ENCODE measurements at regions not wholly inside any gene's neighbourhood (a gene's known extent, or its start where the extent isn't known, plus 50 kb on each side); places are given as distances from the start of the nearest gene placed in this dataset.

DNA sequence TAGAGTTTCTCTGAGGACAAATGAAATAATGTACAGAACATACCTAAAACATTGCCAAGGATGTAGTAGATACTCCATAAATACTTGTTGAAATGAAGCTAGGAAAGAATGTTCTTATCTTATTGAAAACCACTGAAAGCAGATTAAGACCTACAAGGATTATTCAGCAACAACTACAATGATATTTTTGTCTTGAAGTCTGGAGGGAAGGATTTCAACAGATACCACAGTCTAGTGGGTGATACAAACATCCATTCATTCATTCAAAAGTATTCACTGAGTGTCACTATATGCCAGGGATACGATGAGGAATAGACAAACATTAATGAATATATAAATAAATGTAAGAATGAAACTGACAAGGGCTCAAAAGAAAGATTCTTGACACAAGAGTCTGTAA, 74.7 kb upstream of the THBS1 start:
- no peaks in the 10 kb centered on the region for H3K9me3 Mint-ChIP-seq
- no peaks in the 10 kb centered on the region for H3K36me3 Mint-ChIP-seq (ENCODE audit: low read depth)
- H3K4me3 Mint-ChIP-seq, result no peak overlapping the region
- H3K27ac Mint-ChIP-seq, result no peak overlapping the region
- H3K4me1 Mint-ChIP-seq, result peaks cover 15% of the 10 kb centered on the region
- TF ChIP-seq, protein P1, sequence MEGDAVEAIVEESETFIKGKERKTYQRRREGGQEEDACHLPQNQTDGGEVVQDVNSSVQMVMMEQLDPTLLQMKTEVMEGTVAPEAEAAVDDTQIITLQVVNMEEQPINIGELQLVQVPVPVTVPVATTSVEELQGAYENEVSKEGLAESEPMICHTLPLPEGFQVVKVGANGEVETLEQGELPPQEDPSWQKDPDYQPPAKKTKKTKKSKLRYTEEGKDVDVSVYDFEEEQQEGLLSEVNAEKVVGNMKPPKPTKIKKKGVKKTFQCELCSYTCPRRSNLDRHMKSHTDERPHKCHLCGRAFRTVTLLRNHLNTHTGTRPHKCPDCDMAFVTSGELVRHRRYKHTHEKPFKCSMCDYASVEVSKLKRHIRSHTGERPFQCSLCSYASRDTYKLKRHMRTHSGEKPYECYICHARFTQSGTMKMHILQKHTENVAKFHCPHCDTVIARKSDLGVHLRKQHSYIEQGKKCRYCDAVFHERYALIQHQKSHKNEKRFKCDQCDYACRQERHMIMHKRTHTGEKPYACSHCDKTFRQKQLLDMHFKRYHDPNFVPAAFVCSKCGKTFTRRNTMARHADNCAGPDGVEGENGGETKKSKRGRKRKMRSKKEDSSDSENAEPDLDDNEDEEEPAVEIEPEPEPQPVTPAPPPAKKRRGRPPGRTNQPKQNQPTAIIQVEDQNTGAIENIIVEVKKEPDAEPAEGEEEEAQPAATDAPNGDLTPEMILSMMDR (IDR thresholded peaks at IDR 0.05), result no peak
- peaks cover 2% of the 10 kb centered on the region for H3K27me3 Mint-ChIP-seq (ENCODE audit: low read depth, poor library complexity)
- DNase-seq, result no peak

DNA sequence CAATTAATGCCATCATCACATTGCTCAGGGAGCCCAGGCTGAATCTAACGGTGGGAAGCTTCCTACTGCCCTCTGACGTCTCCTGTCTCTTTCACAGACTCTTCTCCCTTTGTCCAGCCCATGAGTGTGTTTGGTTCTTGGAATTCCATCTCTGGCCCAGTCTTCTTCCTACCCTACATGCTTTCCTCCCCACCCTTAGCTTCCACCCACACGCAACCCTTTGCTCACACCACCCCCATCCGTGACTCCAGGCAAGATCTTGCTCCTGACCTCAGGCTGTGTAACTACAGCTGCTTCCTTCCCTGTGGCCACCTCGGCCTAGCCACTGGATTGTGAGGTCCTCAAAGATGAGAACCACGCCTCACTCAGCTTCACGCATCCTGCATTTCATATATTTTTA, 72.3 kb upstream of the THBS1 start:
- Mint-ChIP-seq H3K27ac (peak overlapping the region; percentile 39), H3K36me3 (ENCODE audit: low read depth) (no peaks in the 10 kb centered on the region), H3K4me3 (no peak overlapping the region), H3K4me1 (peaks cover 6% of the 10 kb centered on the region), H3K27me3 (ENCODE audit: low read depth, poor library complexity) (no peaks in the 10 kb centered on the region), H3K9me3 (no peaks in the 10 kb centered on the region)
- no peak for DNase-seq
- TF ChIP-seq, protein P1 (IDR thresholded peaks at IDR 0.05), result no peak

DNA sequence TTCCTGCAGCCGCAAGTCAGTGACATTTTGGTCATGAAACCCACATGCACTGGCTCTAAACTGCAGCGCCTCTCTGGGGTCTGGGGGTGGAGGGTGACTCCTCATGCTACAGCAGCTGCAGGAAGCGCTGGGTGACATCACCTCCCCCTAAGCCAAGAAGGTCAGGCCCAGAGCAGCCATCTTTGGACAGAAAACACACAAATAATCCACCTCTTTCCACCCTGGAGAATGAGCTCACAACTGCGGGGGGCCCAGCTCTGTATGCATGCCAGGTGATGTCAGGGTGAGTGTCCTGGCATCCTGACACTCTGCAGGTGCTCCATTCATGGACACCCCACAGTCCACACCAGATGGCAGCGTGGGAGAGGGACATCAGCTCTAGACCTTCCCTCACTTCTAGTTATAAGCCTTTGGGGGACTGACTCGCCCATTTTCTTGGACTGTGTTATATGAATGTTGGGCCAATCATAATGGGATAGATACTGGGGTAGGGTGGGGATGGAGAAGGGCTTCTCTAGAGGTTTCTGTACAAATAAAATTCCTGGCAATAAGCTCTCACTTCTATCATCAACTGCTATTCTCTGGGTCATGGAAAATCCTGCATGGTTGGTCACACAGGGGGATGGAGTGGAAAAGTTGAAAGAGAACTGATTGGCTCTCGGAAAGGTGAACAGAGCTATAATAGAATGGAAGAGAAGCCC, 70.7 kb upstream of the THBS1 start:
- no peak for DNase-seq
- no peak overlapping the region for H3K27ac Mint-ChIP-seq
- TF ChIP-seq, protein P1 (IDR thresholded peaks at IDR 0.05), result no peak
- peaks cover 6% of the 10 kb centered on the region for H3K4me1 Mint-ChIP-seq
- H3K4me3 Mint-ChIP-seq, result no peak overlapping the region
- H3K9me3 Mint-ChIP-seq, result peaks cover 15% of the 10 kb centered on the region
- no peaks in the 10 kb centered on the region for H3K27me3 Mint-ChIP-seq (ENCODE audit: low read depth, poor library complexity)
- H3K36me3 Mint-ChIP-seq (ENCODE audit: low read depth), result no peaks in the 10 kb centered on the region

DNA sequence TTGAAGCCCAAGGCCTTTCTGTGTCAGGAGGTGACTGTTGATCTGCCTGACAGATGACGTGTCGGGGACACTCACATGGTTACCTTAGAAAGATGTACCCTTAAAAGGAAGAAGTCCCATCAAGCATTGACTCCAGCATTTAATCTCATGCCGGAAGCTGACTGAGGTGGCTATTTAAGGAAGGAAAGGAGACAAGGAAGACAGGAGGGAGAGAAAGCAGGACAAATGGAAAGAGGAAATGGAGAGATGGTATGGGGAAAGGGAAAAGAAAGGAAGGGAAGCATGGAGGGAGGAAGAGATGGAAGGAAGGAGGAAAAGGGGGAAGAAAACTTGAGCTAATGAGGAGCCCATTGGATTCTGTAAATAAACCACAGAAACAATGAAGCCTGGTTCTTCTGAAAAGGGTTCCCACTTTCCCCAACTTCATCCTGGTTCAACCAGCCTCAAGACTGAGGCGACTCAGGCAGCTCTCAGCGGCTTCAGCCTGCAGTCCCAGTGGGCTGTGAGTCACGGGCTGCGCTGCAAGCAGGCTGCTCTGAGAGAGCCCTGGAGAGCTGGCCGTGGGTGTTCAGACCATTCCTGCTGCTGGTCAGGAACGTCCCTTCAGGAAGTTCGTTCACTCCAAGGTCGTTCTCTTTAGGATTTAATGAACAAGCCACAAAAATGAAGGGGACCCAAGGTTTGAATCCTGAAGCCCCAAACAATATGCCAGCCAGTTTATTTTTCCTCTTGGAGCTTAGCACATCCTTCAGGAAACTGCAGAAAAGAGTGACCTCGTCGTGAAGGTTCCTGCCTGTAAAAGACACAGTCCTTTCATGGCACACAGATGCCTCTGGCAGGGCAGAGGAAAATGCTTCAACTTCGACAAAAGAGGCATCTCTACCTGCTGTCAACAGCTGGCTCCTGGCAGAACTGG, 69.6 kb upstream of the THBS1 start:
- TF ChIP-seq, protein P1 (IDR thresholded peaks at IDR 0.05), result no peak
- H3K36me3 Mint-ChIP-seq (ENCODE audit: low read depth), result no peaks in the 10 kb centered on the region
- H3K9me3 Mint-ChIP-seq, result peaks cover 26% of the 10 kb centered on the region
- H3K27ac Mint-ChIP-seq, result no peak overlapping the region
- peaks cover 5% of the 10 kb centered on the region for H3K27me3 Mint-ChIP-seq (ENCODE audit: low read depth, poor library complexity)
- H3K4me3 Mint-ChIP-seq, result no peak overlapping the region
- peaks cover 6% of the 10 kb centered on the region for H3K4me1 Mint-ChIP-seq
- peak; percentile 10 for DNase-seq

DNA sequence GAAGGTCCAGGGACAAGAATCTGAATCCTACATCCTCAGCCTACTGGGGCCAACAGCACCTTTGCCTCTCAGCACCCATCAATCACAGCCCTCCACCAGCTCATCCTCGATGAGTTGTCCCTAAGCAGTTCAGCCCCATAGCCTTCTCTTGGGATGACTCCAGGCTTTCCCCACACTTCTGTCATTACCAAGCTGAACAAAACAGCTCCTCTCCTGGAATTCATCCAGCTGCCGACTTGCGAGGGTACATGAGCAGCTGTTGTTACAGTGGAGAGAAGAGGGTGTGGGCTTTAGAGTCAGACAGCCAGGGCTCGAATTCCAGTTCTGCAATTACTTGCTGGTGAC, 69.0 kb upstream of the THBS1 start:
- no peak overlapping the region for H3K27ac Mint-ChIP-seq
- peaks cover 8% of the 10 kb centered on the region for H3K27me3 Mint-ChIP-seq (ENCODE audit: low read depth, poor library complexity)
- TF ChIP-seq, protein P1 (IDR thresholded peaks at IDR 0.05), result no peak
- no peak for DNase-seq
- peaks cover 29% of the 10 kb centered on the region for H3K9me3 Mint-ChIP-seq
- no peaks in the 10 kb centered on the region for H3K36me3 Mint-ChIP-seq (ENCODE audit: low read depth)
- H3K4me3 Mint-ChIP-seq, result no peak overlapping the region
- peaks cover 6% of the 10 kb centered on the region for H3K4me1 Mint-ChIP-seq

Data from nephron progenitor cell (in vitro differentiated cells).